ENCODE measurements at regions not wholly inside any gene's neighbourhood (a gene's known extent, or its start where the extent isn't known, plus 50 kb on each side); places are given as distances from the start of the nearest gene placed in this dataset.

DNA sequence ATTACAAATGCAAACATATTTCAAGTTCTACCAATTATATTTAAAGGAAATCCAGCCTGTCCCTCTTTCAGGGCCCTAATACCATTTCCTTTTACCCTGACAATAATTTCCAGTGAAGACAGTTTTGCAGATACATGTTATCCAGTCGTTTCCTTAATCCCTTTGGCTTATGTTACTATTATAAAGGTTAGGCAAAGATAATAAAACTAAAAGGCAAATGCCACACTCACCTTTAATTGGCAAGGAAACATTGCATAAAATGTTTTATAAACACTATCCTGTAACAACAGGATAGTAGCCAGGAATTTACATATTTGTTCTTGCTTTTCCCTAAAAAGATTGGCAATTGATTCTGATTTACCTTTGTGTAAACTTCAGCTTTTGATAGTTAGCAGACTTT is 168.7 kb downstream of the AEBP2 start:
- H2BK15ac ChIP-seq (ENCODE audit: low read length) = no peak overlapping the region
- H2BK120ac ChIP-seq (ENCODE audit: low read depth, low read length) = no peak overlapping the region
- no peak overlapping the region for H3K4ac ChIP-seq (ENCODE audit: low read length)
- H3K9ac ChIP-seq (ENCODE audit: low read depth, low read length, poor library complexity) = no peak overlapping the region
- no peak overlapping the region for H3K23ac ChIP-seq (ENCODE audit: low read depth, low read length, poor library complexity)
- no peak overlapping the region for H3K18ac ChIP-seq (ENCODE audit: low read length)
- H3K4me1 ChIP-seq (ENCODE audit: control insufficient read depth in 2 of 2, insufficient read depth in 1 of 2, low read depth in 1 of 2, low read length in 2 of 2) = no peaks in the 10 kb centered on the region
- no peak overlapping the region for H4K8ac ChIP-seq (ENCODE audit: low read depth, low read length)
- H3K27ac ChIP-seq (replicated peaks; ENCODE audit: low read length) = no peak overlapping the region
- H2AFZ ChIP-seq (ENCODE audit: low read length) = no peak overlapping the region
- H2BK5ac ChIP-seq (ENCODE audit: low read length) = no peak overlapping the region
- no peak overlapping the region for H3K4me3 ChIP-seq (ENCODE audit: low read length in 2 of 2)
- H4K91ac ChIP-seq (ENCODE audit: low read depth, low read length, poor library complexity) = no peak overlapping the region
- H3K36me3 ChIP-seq (replicated peaks in 1 of 2; ENCODE audit: control insufficient read depth in 2 of 2, insufficient read depth in 2 of 2, low read length in 2 of 2) = no peaks in the 10 kb centered on the region
- no peaks in the 10 kb centered on the region for H3K9me3 ChIP-seq (replicated peaks in 1 of 2; ENCODE audit: control insufficient read depth in 2 of 2, insufficient read depth in 1 of 2, low read depth in 1 of 2, low read length in 2 of 2)
- H3K14ac ChIP-seq (ENCODE audit: low read length) = no peak overlapping the region
- H3K27me3 ChIP-seq (ENCODE audit: control insufficient read depth in 3 of 3, insufficient read depth in 3 of 3, low read depth in 1 of 3, low read length in 3 of 3) = no peaks in the 10 kb centered on the region
- no peak overlapping the region for H2AK5ac ChIP-seq (ENCODE audit: low read depth, low read length)
- DNase-seq (ENCODE audit: low spot score) = no peak
- WGBS, 2 donors (ENCODE audit: extremely low coverage in 2 of 2, insufficient read length in 2 of 2, insufficient replicate concordance in 1 of 2) = no CpG with 5 or more reads among the region's 1 CpG
- no peak overlapping the region for H2BK12ac ChIP-seq (ENCODE audit: low read length)
- H3K4me2 ChIP-seq (ENCODE audit: insufficient read depth, low read length, poor library complexity, severe bottlenecking) = no peak overlapping the region
- no peaks in the 10 kb centered on the region for H3K79me1 ChIP-seq (ENCODE audit: low read depth, low read length)

- Histone ChIP-seq H3K27me3 (ENCODE audit: control insufficient read depth in 3 of 3, insufficient read depth in 3 of 3, low read depth in 1 of 3, low read length in 3 of 3) (no peaks in the 10 kb centered on the region), H3K27ac (replicated peaks; ENCODE audit: low read length) (no peak overlapping the region), H3K18ac (ENCODE audit: low read length) (no peak overlapping the region), H3K4ac (ENCODE audit: low read length) (no peak overlapping the region), H3K9me3 (replicated peaks in 1 of 2; ENCODE audit: control insufficient read depth in 2 of 2, insufficient read depth in 1 of 2, low read depth in 1 of 2, low read length in 2 of 2) (no peaks in the 10 kb centered on the region), H3K4me1 (ENCODE audit: control insufficient read depth in 2 of 2, insufficient read depth in 1 of 2, low read depth in 1 of 2, low read length in 2 of 2) (no peaks in the 10 kb centered on the region), H4K8ac (ENCODE audit: low read depth, low read length) (no peak overlapping the region), H3K36me3 (replicated peaks in 1 of 2; ENCODE audit: control insufficient read depth in 2 of 2, insufficient read depth in 2 of 2, low read length in 2 of 2) (no peaks in the 10 kb centered on the region), H3K9ac (ENCODE audit: low read depth, low read length, poor library complexity) (no peak overlapping the region), H3K14ac (ENCODE audit: low read length) (no peak overlapping the region), H2AFZ (ENCODE audit: low read length) (no peak overlapping the region), H2BK5ac (ENCODE audit: low read length) (no peak overlapping the region), H4K91ac (ENCODE audit: low read depth, low read length, poor library complexity) (no peak overlapping the region), H3K23ac (ENCODE audit: low read depth, low read length, poor library complexity) (no peak overlapping the region), H2BK120ac (ENCODE audit: low read depth, low read length) (no peak overlapping the region), H2BK12ac (ENCODE audit: low read length) (no peak overlapping the region), H3K79me1 (ENCODE audit: low read depth, low read length) (no peaks in the 10 kb centered on the region), H3K4me3 (ENCODE audit: low read length in 2 of 2) (no peak overlapping the region), H2AK5ac (ENCODE audit: low read depth, low read length) (no peak overlapping the region), H3K4me2 (ENCODE audit: insufficient read depth, low read length, poor library complexity, severe bottlenecking) (no peak overlapping the region), H2BK15ac (ENCODE audit: low read length) (no peak overlapping the region)
- no peak for DNase-seq (ENCODE audit: low spot score)
- WGBS, 2 donors (ENCODE audit: extremely low coverage in 2 of 2, insufficient read length in 2 of 2, insufficient replicate concordance in 1 of 2) = no CpG with 5 or more reads among the region's 6 CpGs
Observed at GRCh38 chr12:19613051-19613535, 173.8 kb downstream of the AEBP2 start.

DNA sequence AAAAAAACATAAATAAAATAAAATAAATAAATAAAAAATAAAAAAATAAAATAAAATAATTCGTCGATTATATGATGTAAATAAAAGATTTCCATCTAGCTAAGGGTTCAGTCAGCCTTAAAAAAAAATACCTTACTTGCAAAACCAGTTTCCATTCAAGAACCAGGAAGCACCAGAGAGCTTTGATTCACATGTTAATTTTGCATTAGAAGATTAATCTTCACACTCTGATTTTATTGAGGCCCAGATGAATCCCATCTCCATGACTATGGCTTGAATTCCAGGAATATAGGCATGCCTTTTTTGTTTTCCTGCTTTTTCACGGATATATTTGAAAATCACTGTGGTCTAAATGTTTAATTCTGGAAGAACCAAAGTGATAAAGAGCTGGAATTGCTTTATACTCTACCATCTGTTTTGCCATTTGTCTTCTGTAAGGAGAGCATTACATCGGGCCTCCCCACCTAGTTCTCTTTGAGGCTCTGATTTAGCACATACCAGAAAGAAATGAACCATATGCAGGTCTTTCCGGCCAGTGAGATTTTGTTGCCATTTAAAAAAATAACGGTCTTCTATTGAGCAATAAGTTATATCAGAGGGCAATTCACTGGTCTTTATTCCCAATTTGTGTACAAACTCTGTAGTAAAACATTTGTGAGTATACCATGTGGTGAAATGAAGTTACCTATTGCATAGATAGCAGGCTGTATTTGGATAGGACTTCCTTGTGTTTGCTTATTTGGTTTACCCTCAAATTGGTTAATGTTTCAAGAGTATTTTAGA is 175.5 kb downstream of the AEBP2 start:
- Histone ChIP-seq H3K4me3 (ENCODE audit: low read length in 2 of 2) (no peak overlapping the region), H2BK15ac (ENCODE audit: low read length) (no peak overlapping the region), H3K14ac (ENCODE audit: low read length) (no peak overlapping the region), H4K8ac (ENCODE audit: low read depth, low read length) (no peak overlapping the region), H3K79me1 (ENCODE audit: low read depth, low read length) (no peaks in the 10 kb centered on the region), H2BK5ac (ENCODE audit: low read length) (no peak overlapping the region), H3K18ac (ENCODE audit: low read length) (no peak overlapping the region), H3K36me3 (replicated peaks in 1 of 2; ENCODE audit: control insufficient read depth in 2 of 2, insufficient read depth in 2 of 2, low read length in 2 of 2) (no peaks in the 10 kb centered on the region), H2BK120ac (ENCODE audit: low read depth, low read length) (no peak overlapping the region), H4K91ac (ENCODE audit: low read depth, low read length, poor library complexity) (no peak overlapping the region), H3K9me3 (replicated peaks in 1 of 2; ENCODE audit: control insufficient read depth in 2 of 2, insufficient read depth in 1 of 2, low read depth in 1 of 2, low read length in 2 of 2) (no peaks in the 10 kb centered on the region), H3K27me3 (ENCODE audit: control insufficient read depth in 3 of 3, insufficient read depth in 3 of 3, low read depth in 1 of 3, low read length in 3 of 3) (no peaks in the 10 kb centered on the region), H3K9ac (ENCODE audit: low read depth, low read length, poor library complexity) (no peak overlapping the region), H3K4me1 (ENCODE audit: control insufficient read depth in 2 of 2, insufficient read depth in 1 of 2, low read depth in 1 of 2, low read length in 2 of 2) (no peaks in the 10 kb centered on the region), H3K4ac (ENCODE audit: low read length) (no peak overlapping the region), H3K4me2 (ENCODE audit: insufficient read depth, low read length, poor library complexity, severe bottlenecking) (no peak overlapping the region), H2AFZ (ENCODE audit: low read length) (no peak overlapping the region), H3K27ac (replicated peaks; ENCODE audit: low read length) (no peak overlapping the region), H2BK12ac (ENCODE audit: low read length) (no peak overlapping the region), H3K23ac (ENCODE audit: low read depth, low read length, poor library complexity) (no peak overlapping the region), H2AK5ac (ENCODE audit: low read depth, low read length) (no peak overlapping the region)
- no peak for DNase-seq (ENCODE audit: low spot score)
- WGBS, 2 donors (ENCODE audit: extremely low coverage in 2 of 2, insufficient read length in 2 of 2, insufficient replicate concordance in 1 of 2) = no CpG with 5 or more reads among the region's 6 CpGs

DNA sequence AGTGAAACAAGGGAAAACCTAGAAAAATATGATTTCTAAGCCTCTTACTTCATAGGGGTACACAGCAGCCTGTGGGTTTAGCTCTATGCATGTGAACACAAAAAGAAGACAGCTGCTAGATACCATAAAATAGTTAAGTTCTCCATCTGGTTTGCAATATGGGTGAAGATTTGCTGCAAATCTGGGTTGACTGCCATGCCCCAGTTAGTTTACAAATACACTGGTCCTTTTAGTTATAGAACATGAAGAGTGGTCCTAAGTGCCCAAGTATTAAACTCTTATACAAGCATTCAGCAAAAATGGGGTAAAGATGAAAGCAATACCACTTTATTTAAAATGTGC is 176.1 kb downstream of the AEBP2 start:
- DNase-seq (ENCODE audit: low spot score) = no peak
- Histone ChIP-seq H3K4me2 (ENCODE audit: insufficient read depth, low read length, poor library complexity, severe bottlenecking) (no peak overlapping the region), H3K4me1 (ENCODE audit: control insufficient read depth in 2 of 2, insufficient read depth in 1 of 2, low read depth in 1 of 2, low read length in 2 of 2) (no peaks in the 10 kb centered on the region), H3K4ac (ENCODE audit: low read length) (no peak overlapping the region), H2BK120ac (ENCODE audit: low read depth, low read length) (no peak overlapping the region), H3K36me3 (replicated peaks in 1 of 2; ENCODE audit: control insufficient read depth in 2 of 2, insufficient read depth in 2 of 2, low read length in 2 of 2) (no peaks in the 10 kb centered on the region), H3K23ac (ENCODE audit: low read depth, low read length, poor library complexity) (no peak overlapping the region), H3K18ac (ENCODE audit: low read length) (no peak overlapping the region), H3K14ac (ENCODE audit: low read length) (no peak overlapping the region), H3K9ac (ENCODE audit: low read depth, low read length, poor library complexity) (no peak overlapping the region), H2BK12ac (ENCODE audit: low read length) (no peak overlapping the region), H2BK5ac (ENCODE audit: low read length) (no peak overlapping the region), H3K27me3 (ENCODE audit: control insufficient read depth in 3 of 3, insufficient read depth in 3 of 3, low read depth in 1 of 3, low read length in 3 of 3) (no peaks in the 10 kb centered on the region), H3K9me3 (replicated peaks in 1 of 2; ENCODE audit: control insufficient read depth in 2 of 2, insufficient read depth in 1 of 2, low read depth in 1 of 2, low read length in 2 of 2) (no peaks in the 10 kb centered on the region), H4K8ac (ENCODE audit: low read depth, low read length) (no peak overlapping the region), H2AFZ (ENCODE audit: low read length) (no peak overlapping the region), H3K79me1 (ENCODE audit: low read depth, low read length) (no peaks in the 10 kb centered on the region), H3K4me3 (ENCODE audit: low read length in 2 of 2) (no peak overlapping the region), H2BK15ac (ENCODE audit: low read length) (no peak overlapping the region), H4K91ac (ENCODE audit: low read depth, low read length, poor library complexity) (no peak overlapping the region), H2AK5ac (ENCODE audit: low read depth, low read length) (no peak overlapping the region), H3K27ac (replicated peaks; ENCODE audit: low read length) (no peak overlapping the region)
